ENCODE measurements at regions not wholly inside any gene's neighbourhood (a gene's known extent, or its start where the extent isn't known, plus 50 kb on each side); places are given as distances from the start of the nearest gene placed in this dataset.

DNA sequence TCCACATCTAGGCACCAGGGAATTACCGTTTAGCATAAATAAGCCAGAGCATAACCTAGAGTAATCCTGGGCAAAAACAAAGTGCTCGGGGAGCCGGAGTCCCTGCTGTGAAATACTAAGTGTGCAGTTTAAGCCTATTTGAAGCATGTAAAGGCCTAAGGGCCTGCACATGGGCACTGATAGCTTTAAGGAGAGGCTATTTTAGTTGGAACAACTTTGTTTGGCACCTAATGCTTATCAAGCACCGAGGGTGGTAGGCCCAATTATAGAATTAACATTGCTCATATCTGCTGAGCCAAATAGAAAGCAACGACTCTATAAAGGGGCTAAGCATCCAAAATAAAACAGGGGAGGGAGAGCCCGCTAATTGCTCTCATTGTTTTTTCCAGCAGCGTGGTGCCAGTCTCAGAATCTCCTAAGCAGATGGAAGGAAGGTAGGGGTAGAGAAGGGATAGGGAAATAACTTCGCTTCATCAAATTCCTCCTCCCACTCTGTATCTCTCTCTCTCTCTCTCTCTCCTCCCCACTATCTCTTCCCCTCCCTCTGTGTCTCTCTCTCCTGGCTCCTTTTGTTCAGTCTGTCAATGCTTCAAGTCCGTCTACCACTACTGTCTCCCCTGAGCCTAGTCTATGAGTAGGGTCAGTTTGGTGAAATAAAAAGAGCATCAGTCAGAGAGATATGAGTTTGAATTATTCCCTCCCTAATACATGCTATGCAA lies 292.8 kb downstream of the NXPE2 start:
- TF ChIP-seq, protein P1, sequence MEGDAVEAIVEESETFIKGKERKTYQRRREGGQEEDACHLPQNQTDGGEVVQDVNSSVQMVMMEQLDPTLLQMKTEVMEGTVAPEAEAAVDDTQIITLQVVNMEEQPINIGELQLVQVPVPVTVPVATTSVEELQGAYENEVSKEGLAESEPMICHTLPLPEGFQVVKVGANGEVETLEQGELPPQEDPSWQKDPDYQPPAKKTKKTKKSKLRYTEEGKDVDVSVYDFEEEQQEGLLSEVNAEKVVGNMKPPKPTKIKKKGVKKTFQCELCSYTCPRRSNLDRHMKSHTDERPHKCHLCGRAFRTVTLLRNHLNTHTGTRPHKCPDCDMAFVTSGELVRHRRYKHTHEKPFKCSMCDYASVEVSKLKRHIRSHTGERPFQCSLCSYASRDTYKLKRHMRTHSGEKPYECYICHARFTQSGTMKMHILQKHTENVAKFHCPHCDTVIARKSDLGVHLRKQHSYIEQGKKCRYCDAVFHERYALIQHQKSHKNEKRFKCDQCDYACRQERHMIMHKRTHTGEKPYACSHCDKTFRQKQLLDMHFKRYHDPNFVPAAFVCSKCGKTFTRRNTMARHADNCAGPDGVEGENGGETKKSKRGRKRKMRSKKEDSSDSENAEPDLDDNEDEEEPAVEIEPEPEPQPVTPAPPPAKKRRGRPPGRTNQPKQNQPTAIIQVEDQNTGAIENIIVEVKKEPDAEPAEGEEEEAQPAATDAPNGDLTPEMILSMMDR (IDR thresholded peaks at IDR 0.05; ENCODE audit: insufficient read depth, low read length, poor library complexity, severe bottlenecking): no peak
- no peak for TF ChIP-seq EZH2phosphoT487 (conservative IDR thresholded peaks at IDR 0.05; ENCODE audit: low read length)

Data from SU-DHL-6 (cell line).